T-helper 22 cell (primary cell): ENCODE measurements at regions not wholly inside any gene's neighbourhood (a gene's known extent, or its start where the extent isn't known, plus 50 kb on each side); places are given as distances from the start of the nearest gene placed in this dataset.

Experiments used
- DNase-seq: peaks from one replicate; pipeline ENCODE4 v3.0.0-alpha.2; 2020; ENCODE audit warnings: low read depth

DNA sequence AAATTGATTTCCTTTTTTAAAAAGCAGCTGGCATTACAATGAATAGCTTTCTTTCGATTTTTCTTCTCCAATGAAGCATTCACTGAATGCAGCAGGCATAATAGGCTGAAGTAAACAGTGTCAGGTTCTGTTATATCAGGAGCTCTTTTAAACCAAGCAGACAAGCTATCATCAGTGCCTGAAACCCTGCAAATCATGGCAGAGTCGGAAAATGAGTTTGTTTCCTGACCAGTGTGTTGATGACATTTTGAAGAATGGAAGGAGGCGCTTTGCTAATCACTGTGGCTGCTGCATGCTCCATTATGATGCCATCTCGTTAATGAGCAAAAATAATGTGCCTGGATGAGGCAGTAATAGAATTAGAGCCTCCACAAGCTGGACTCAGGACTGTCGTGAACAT is 284.5 kb downstream of the ZNF608 start:
- DNase-seq, result no peak

DNA sequence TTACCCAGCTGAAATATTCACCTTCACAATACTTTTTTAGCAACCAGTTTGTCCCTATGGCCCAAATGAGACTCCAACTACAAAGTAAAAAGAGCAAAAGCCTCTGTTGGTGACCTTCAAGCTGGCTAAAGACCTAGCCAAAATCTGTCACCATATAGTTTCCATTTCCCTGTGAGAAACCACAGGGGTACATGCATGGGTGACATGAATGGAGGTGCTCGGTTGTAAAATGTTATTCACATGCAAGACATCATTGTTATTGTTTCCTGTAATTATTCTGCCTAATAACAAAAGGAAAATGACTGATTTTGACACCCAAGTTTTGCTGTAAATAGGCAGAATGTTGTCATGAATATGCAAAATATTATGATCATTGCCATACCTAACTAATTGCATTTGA is 285.3 kb downstream of the ZNF608 start:
- no peak for DNase-seq

DNA sequence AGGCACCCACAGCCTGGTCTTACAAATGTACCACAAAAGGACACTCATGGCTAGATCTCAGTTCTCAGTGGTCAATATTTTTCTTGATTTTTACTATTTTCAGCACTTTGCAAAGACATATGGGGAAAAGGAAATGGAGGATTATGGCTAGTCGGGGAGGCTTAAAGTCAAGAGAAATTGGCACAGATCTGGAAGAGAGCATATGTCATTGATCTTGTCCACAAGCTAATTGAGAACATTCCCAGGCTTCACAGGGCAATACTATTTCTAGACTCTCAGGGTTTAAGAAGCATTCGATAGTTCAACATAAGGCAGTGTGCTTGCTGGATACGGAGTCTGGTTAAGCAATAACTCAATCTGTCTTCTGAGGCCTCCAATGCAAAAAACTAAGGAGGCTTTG is 285.8 kb downstream of the ZNF608 start:
- DNase-seq, result no peak

GRCh38 chr5:124459984-124460383 is 286.5 kb downstream of the ZNF608 start:
- no peak for DNase-seq

DNA sequence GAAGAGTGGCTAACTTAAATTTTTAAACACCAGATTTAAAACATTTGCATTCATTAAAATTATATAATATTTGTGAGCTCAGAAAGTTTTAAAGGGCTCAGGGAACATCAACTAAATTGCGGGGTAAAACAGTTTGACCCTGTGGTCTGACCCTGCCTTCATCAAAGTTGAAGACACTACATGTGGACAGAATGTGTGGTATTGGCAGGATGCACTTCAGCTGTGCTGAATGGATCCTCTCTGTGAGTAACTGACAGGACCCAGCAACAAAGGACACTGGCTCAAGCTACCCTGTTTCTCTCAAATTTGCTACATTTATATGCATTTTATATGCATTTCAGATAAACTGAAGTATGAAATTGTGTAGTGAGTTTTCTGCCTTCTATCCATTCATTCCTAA is 288.5 kb downstream of the ZNF608 start:
- DNase-seq, result no peak

DNA sequence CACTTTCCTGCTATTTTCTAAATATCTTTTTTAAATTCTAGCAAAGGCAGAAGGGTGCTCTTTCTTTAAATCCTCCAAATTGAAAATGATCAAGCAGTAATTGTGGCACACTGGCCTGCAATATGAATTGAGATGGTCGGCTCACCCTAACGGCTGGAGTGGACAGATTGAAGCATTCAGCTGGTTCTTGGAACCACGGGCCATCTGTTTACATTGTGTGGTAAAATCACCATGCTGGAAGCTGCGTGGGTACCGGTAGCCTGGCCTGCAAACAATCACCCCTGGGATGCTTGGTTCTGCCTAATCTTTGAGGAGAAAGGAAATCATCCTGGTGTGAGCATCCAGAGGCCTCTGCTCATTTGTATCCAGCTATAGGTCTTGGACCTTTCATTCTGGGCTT is 289.3 kb downstream of the ZNF608 start:
- DNase-seq, result no peak

- DNase-seq, result no peak
Observed at GRCh38 chr5:124456249-124456648, 290.2 kb downstream of the ZNF608 start.

DNA sequence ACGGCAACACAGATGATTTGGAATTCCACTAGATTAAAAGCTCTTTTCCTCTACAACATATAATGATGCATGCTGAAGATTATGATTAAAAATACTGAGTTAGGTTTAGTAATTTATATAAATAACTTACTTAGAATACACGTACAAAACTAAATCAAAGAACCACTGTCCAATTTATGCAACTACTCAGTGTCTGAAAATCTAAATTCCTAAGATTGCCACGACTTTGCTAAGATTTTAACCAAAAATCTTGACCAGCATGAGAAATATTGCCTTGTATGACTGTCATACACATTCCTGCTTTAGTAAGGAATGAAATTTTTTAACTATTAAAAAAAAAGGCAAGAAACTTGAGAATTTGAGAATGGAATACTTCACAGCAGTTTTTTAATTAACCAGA is 292.4 kb downstream of the ZNF608 start:
- no peak for DNase-seq

- DNase-seq, result no peak
Observed at GRCh38 chr5:124453221-124454051, 293.0 kb downstream of the ZNF608 start.

- no peak for DNase-seq
Observed at GRCh38 chr5:124452412-124452811, 294.0 kb downstream of the ZNF608 start.

DNA sequence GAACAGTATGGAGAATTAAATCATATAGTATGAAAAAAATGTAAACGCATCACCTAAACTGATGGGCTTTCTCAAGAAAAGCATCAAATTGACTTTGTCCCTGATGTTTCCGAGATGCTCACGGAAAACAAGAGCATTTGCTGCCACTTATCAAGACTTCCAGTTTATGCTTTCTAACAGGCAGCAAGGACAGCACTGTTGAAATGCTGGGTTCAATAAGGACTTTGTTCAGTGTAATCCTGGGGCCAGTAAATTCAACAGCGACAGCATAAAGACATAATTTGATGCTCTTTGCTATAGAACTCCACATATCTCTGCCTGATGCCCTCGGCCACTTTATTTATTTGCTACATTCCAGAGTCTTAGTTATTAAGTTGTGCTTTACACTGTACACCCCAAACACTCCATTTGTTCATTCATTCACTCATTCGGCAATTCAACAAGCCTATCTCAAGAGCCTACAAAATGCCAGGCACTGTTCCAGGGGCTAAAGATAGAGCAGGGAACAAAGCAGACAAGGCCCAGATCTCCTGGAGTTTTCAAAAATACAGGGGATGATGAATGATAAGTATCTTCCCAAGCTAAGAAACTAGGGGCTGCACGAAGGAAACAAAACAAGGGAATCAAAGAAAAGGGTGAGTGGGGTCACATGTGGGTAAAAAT is 294.6 kb downstream of the ZNF608 start:
- DNase-seq, result no peak

DNA sequence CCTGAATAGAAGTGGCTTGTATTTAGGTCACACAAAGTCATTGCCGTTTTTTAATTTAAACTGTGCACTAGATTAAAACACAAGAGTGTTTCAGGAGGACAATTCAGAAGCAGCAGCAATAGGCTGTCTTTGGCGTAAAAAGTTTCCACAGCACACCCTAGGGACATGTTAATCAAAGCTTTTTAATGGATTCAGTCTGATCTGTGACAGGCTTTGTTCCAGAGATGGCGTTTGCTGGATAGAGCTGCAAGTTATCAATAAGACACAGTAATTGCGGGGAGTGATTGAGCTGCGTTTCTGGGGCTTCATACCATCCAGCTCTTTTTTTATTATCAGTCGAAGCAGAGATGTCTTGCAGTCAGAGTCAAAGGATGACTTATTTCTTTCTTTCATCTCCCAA is 300.3 kb downstream of the ZNF608 start:
- DNase-seq, result no peak

- DNase-seq, result no peak
Observed at GRCh38 chr5:124445070-124445619, 301.3 kb downstream of the ZNF608 start.

DNA sequence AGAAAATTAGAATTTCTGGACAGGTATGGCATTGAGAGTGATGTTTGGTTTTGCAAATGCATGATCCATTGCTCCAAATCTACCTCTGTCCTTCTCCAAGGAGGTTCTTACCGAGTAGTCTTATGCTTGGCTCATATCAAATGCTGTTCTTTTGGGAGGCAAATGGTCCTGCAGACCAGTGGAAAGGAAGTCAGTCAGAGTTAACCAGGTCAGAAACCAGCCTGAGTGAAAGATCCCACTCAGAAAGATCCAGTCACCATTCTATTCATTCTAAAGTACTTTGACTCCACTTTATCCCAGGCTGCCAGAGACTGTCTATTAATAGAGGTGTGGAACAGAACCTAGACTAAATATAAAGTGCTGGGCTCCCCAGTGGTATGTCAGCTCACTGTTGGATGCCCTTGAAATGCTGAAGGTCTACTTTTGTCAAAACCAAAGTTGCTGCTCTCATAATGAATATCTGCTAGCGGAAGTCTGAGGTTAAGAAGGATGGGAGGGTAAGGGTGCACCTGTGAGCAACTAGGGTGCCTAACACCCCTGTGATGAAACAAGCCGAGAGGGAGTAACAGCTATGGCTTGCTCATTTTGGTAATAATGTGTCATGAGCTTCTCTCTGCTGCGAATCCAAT is 302.2 kb downstream of the ZNF608 start:
- no peak for DNase-seq

GRCh38 chr5:124440471-124440870 is 306.0 kb downstream of the ZNF608 start:
- DNase-seq, result no peak

DNA sequence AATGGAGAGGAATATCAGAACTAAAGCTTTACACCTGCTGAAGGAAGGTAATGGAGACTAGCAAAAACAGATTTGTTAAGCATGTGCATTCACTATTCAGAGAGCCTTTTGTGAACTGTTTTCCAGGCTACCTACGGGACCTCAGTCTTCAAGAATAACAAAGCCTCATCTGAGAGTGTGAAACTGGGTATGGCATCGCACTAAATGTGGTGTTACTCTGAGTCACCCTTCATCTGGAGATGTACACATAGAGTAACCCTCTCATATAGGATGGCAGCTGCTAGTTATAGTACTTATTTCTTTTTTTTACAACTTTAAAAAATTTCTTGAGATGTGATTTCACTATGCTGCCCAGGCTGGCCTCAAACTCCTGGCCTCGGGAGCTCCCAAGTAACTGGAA is 306.8 kb downstream of the ZNF608 start:
- DNase-seq, result no peak

- DNase-seq, result no peak
Observed at GRCh38 chr5:124438903-124439281, 307.5 kb downstream of the ZNF608 start.

GRCh38 chr5:124438026-124438902 is 308.2 kb downstream of the ZNF608 start:
- no peak for DNase-seq

GRCh38 chr5:124436294-124436693 is 310.1 kb downstream of the ZNF608 start:
- no peak for DNase-seq

- no peak for DNase-seq
Observed at GRCh38 chr5:124433170-124433569, 313.3 kb downstream of the ZNF608 start.

DNA sequence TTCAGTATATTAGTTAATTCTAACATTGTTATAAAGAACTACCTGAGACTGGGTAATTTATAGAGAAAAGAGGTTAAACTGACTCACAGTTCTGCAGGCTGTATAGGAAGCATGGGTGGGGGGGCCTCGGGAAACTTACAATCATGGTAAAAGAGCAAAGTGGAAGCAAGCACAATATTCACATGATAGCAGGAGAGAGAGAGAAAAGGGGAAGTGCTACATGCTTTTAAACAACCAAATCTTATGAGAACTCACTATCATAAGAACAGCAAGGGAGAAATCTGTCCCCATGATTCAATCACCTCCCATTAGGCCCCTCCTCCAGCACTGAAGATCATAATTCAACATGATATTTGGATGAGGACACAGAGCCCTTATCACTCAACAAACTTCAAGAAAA is 324.9 kb downstream of the ZNF608 start:
- no peak for DNase-seq

DNA sequence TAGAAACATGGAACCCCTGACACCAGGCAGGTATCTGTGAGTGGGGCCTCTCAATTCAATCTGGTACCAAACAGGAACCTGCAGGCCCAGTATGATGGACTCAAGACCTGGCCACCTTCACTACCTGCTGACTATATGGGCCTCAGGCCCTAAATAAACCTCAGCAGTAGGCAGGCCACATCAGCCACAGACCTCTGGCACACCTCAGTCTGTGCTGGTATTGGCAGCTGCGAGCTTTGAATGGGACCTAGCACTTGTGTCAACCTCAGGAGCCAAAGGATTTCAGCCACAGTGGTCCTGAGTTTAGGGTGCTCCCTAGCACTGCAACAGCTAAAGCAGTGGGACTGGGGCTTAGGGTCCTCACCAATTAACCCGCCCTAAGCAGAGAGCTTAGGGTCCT is 325.5 kb downstream of the ZNF608 start:
- DNase-seq, result no peak
